Progenitor cell of endocrine pancreas (in vitro differentiated cells): ENCODE measurements at regions not wholly inside any gene's neighbourhood (a gene's known extent, or its start where the extent isn't known, plus 50 kb on each side); places are given as distances from the start of the nearest gene placed in this dataset.

Source experiments
- DNase-seq: peaks from one replicate; pipeline ENCODE4 v3.0.0; 2021; ENCODE audit warnings: low spot score; ENCODE audit not compliant: unreplicated experiment
- H3K27ac Mint-ChIP-seq: 2 replicates; pipeline ENCODE4 v1.8.0; 2021; ENCODE audit warnings: mild to moderate bottlenecking, moderate library complexity, mixed read lengths
- H3K27me3 Mint-ChIP-seq: 2 replicates; pipeline ENCODE4 v1.8.0; 2021; ENCODE audit warnings: mixed read lengths
- H3K36me3 Mint-ChIP-seq: 2 replicates; pipeline ENCODE4 v1.8.0; 2022; ENCODE audit warnings: mixed read lengths; ENCODE audit not compliant: insufficient read depth
- H3K4me1 Mint-ChIP-seq: 2 replicates; pipeline ENCODE4 v1.8.0; 2021; ENCODE audit warnings: low read depth, mixed read lengths
- H3K4me3 Mint-ChIP-seq: 2 replicates; pipeline ENCODE4 v1.8.0; 2021; ENCODE audit warnings: low read depth, mild to moderate bottlenecking, moderate library complexity, mixed read lengths
- H3K9me3 Mint-ChIP-seq: 2 replicates; pipeline ENCODE4 v1.8.0; 2021; ENCODE audit warnings: low read depth, mixed read lengths
- TF ChIP-seq, protein P1 (sequence below): fragments of 200-600 bp; sonication (generic); IDR thresholded peaks from one replicate; pipeline ENCODE4 v1.5.0; 2021; ENCODE audit warnings: antibody characterized with exemption, mild to moderate bottlenecking; ENCODE audit not compliant: unreplicated experiment

- H3K9me3 Mint-ChIP-seq = no peaks in the 10 kb centered on the region
- peaks cover 2% of the 10 kb centered on the region for H3K27me3 Mint-ChIP-seq
- TF ChIP-seq, protein P1, sequence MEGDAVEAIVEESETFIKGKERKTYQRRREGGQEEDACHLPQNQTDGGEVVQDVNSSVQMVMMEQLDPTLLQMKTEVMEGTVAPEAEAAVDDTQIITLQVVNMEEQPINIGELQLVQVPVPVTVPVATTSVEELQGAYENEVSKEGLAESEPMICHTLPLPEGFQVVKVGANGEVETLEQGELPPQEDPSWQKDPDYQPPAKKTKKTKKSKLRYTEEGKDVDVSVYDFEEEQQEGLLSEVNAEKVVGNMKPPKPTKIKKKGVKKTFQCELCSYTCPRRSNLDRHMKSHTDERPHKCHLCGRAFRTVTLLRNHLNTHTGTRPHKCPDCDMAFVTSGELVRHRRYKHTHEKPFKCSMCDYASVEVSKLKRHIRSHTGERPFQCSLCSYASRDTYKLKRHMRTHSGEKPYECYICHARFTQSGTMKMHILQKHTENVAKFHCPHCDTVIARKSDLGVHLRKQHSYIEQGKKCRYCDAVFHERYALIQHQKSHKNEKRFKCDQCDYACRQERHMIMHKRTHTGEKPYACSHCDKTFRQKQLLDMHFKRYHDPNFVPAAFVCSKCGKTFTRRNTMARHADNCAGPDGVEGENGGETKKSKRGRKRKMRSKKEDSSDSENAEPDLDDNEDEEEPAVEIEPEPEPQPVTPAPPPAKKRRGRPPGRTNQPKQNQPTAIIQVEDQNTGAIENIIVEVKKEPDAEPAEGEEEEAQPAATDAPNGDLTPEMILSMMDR = no peak
- peaks cover 16% of the 10 kb centered on the region for H3K4me1 Mint-ChIP-seq
- no peak for DNase-seq
- no peaks in the 10 kb centered on the region for H3K36me3 Mint-ChIP-seq
- no peak overlapping the region for H3K4me3 Mint-ChIP-seq
- no peak overlapping the region for H3K27ac Mint-ChIP-seq
Observed at GRCh38 chr10:21314906-21315644, 210.4 kb downstream of the SKIDA1 start.

DNA sequence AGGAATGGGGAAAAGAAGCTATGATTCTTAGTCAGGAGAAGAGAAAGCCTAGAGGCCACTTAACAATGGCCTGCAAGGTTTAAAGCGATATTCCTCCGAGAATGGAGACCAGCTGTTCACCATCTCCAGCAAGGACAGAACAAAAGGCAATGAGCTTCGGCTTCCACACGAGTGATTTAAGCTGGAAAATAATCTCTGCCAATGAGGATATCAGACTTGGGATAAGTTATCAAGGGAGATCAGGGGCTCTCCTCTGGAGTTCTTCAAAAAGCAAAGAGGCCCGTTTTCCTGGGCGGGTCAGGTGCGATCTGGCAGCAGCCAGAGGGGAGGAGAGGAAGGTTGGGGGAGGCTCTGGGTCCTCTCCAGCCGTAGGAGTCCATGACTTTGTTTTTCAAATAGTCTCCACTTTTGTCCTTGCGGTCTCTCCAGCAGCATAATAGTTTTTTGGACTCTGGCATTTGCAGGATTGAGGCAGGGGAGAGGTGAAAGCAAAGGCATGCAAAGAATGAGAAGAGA, 211.3 kb downstream of the SKIDA1 start:
- H3K27me3 Mint-ChIP-seq = peaks cover 2% of the 10 kb centered on the region
- no peaks in the 10 kb centered on the region for H3K36me3 Mint-ChIP-seq
- H3K27ac Mint-ChIP-seq = peak overlapping the region; percentile 16
- DNase-seq = no peak
- no peaks in the 10 kb centered on the region for H3K9me3 Mint-ChIP-seq
- H3K4me3 Mint-ChIP-seq = no peak overlapping the region
- peaks cover 16% of the 10 kb centered on the region for H3K4me1 Mint-ChIP-seq
- TF ChIP-seq, protein P1 = no peak

DNA sequence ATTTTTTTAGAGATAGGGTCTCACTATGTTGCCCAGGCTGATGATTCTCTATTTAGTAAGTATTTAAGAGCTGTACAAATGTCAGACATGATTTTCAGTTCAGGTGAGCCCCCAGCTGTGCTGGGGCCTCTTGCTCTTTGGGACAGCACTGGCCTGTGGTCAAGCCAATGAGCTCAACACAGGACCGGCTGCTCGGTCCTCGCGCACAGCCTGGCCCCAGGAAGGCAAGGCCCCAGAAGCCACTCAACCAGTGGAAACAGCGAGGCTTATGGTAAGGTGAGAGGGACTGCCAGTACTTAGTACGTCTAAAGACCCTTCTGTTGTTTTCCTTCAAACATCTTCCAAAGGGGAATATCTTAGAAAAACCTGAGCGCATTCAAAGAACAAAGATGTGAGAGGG, 211.8 kb downstream of the SKIDA1 start:
- TF ChIP-seq, protein P1 = no peak
- DNase-seq = no peak
- H3K27me3 Mint-ChIP-seq = no peaks in the 10 kb centered on the region
- peak overlapping the region; percentile 16 for H3K27ac Mint-ChIP-seq
- H3K9me3 Mint-ChIP-seq = no peaks in the 10 kb centered on the region
- peaks cover 16% of the 10 kb centered on the region for H3K4me1 Mint-ChIP-seq
- H3K36me3 Mint-ChIP-seq = no peaks in the 10 kb centered on the region
- no peak overlapping the region for H3K4me3 Mint-ChIP-seq

GRCh38 chr10:21311426-21311825, 214.1 kb downstream of the SKIDA1 start:
- H3K4me3 Mint-ChIP-seq = no peak overlapping the region
- H3K36me3 Mint-ChIP-seq = no peaks in the 10 kb centered on the region
- H3K4me1 Mint-ChIP-seq = peaks cover 16% of the 10 kb centered on the region
- no peaks in the 10 kb centered on the region for H3K27me3 Mint-ChIP-seq
- TF ChIP-seq, protein P1 = no peak
- H3K27ac Mint-ChIP-seq = no peak overlapping the region
- DNase-seq = no peak
- H3K9me3 Mint-ChIP-seq = no peaks in the 10 kb centered on the region

DNA sequence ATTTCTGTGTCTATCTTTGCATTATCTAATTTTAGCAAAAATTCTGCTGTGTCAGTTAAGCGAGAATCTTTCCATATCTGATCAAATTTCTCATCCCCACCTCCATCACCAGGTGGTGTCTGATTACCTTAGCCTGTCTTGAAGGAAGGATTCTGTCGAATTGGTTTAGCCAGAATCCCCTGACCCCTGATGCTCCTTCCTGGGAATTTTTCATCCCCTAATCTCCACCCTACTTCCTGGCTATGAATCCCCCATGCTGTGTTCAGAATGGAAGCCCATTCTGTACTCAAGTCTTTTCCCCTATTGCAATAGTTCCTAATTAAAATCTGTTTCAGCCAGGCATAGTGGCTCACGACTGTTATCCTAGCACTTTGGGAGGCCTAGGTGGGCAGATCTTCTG, 216.1 kb downstream of the SKIDA1 start:
- no peaks in the 10 kb centered on the region for H3K27me3 Mint-ChIP-seq
- TF ChIP-seq, protein P1 = no peak
- no peak for DNase-seq
- no peaks in the 10 kb centered on the region for H3K36me3 Mint-ChIP-seq
- H3K4me1 Mint-ChIP-seq = peaks cover 6% of the 10 kb centered on the region
- no peak overlapping the region for H3K4me3 Mint-ChIP-seq
- no peak overlapping the region for H3K27ac Mint-ChIP-seq
- no peaks in the 10 kb centered on the region for H3K9me3 Mint-ChIP-seq
